Breast epithelium (tissue), 4 donors: ENCODE measurements at regions not wholly inside any gene's neighbourhood (a gene's known extent, or its start where the extent isn't known, plus 50 kb on each side); places are given as distances from the start of the nearest gene placed in this dataset.

ENCODE experiments used
- DNase-seq, 2 donors: peaks; one replicate each; pipeline ENCODE4 v3.0.0-alpha.2; 2019; ENCODE audit warnings: low spot score in 2 of 2
- H3K27ac ChIP-seq, 2 donors: fragments of 200-600 bp; sonication (generic) in 1 of 2; one replicate each; pipeline ENCODE4 v1.5.1; 2016 to 2019; ENCODE audit warnings: mild to moderate bottlenecking in 1 of 2
- H3K27me3 ChIP-seq, 2 donors: fragments of 200-600 bp; sonication (generic) in 1 of 2; one replicate each; pipeline versions ENCODE4 v1.5.1 to v1.6.0; 2017 to 2019; ENCODE audit warnings: control low read depth in 1 of 2, mild to moderate bottlenecking in 1 of 2
- H3K36me3 ChIP-seq: fragments of 200-600 bp; one replicate; pipeline ENCODE4 v1.5.1; 2019
- H3K4me1 ChIP-seq, 2 donors: fragments of 200-600 bp; sonication (generic); one replicate each; pipeline ENCODE4 v1.5.1; 2016 to 2019; ENCODE audit warnings: control low read depth in 1 of 2
- H3K4me3 ChIP-seq, 3 donors: fragments of 200-600 bp; sonication (generic); 1 replicate in 2 of 3; 2 replicates in 1 of 3; pipeline ENCODE4 v1.5.1; 2016 to 2019; ENCODE audit warnings: mild to moderate bottlenecking in 3 of 3, moderate library complexity in 2 of 3
- H3K9me3 ChIP-seq, 2 donors: fragments of 200-600 bp; sonication (generic) in 1 of 2; one replicate each; pipeline ENCODE4 v1.5.1; 2016 to 2019; ENCODE audit warnings: control low read depth in 1 of 2
- POLR2A ChIP-seq: fragments of 450-650 bp; IDR thresholded peaks from one replicate; pipeline ENCODE4 v1.6.1; 2016; ENCODE audit warnings: antibody characterized with exemption, mild to moderate bottlenecking, moderate library complexity
- POLR2AphosphoS5 ChIP-seq, 3 donors: sonication (generic); formaldehyde crosslinking; IDR thresholded peaks; one replicate each; pipeline ENCODE4 v1.6.1; 2017; ENCODE audit warnings: antibody characterized with exemption in 3 of 3
- intact Hi-C: fragments of 100-400 bp; cut with DNase I; formaldehyde crosslinking; loops from one replicate; pipeline ENCODE4 v1.15.1; 2023; ENCODE audit warnings: low total_unique reads
- TF ChIP-seq, protein P1 (sequence below), 3 donors: fragments of 450-650 bp; IDR thresholded peaks; one replicate each; pipeline ENCODE4 v1.5.1; 2016 to 2017; ENCODE audit warnings: antibody characterized with exemption in 3 of 3, mild to moderate bottlenecking in 3 of 3, moderate library complexity in 3 of 3

DNA sequence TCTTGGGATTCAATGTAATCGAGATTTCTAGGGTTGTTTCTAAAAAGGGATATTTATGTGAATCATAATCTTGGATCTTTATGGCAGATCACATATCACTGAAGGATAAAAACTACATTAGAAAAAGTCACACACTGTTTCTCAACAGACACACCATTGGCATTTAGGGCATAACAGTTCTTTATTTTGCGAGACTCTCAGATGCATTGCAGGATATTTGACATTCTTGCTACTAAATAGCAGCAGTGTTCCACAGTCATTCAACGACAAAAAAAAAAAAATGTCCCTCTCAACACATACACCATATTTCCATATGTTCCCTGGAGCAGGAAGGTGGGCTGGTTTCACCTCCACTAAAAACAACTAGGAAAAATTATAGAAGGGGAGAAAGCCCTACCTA is 243.4 kb upstream of the PCDH18 start:
- intact Hi-C loops, result no loop called here
- DNase-seq, result no peak
- Histone ChIP-seq H3K4me1 (no peaks in the 10 kb centered on the region), H3K36me3 (no peaks in the 10 kb centered on the region), H3K4me3 (no peak overlapping the region), H3K9me3 (no peaks in the 10 kb centered on the region), H3K27ac (no peak overlapping the region), H3K27me3 (no peaks in the 10 kb centered on the region)
- TF ChIP-seq POLR2A (no peak), POLR2AphosphoS5 (IDR thresholded peaks at IDR 0.05) (no peak)
- TF ChIP-seq, protein P1, sequence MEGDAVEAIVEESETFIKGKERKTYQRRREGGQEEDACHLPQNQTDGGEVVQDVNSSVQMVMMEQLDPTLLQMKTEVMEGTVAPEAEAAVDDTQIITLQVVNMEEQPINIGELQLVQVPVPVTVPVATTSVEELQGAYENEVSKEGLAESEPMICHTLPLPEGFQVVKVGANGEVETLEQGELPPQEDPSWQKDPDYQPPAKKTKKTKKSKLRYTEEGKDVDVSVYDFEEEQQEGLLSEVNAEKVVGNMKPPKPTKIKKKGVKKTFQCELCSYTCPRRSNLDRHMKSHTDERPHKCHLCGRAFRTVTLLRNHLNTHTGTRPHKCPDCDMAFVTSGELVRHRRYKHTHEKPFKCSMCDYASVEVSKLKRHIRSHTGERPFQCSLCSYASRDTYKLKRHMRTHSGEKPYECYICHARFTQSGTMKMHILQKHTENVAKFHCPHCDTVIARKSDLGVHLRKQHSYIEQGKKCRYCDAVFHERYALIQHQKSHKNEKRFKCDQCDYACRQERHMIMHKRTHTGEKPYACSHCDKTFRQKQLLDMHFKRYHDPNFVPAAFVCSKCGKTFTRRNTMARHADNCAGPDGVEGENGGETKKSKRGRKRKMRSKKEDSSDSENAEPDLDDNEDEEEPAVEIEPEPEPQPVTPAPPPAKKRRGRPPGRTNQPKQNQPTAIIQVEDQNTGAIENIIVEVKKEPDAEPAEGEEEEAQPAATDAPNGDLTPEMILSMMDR (IDR thresholded peaks at IDR 0.05), result no peak

DNA sequence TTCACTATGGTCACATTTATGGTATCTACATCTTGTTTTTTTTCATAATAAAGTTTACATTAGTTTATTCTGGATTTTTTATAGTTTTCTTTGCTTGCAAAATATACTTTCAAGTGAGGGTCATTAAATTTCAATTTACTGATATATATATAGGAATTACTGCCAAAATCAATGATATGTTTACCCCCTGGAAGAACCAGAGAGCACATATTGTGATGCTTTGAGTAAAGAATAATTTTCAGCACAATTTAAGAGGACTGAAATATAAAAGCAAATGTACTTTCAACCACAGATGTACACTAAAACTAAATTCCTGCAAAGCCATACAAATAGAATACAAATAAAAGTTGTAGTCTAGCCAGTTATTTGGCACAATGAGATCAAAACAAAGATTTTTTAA is 242.2 kb upstream of the PCDH18 start:
- Histone ChIP-seq H3K27ac (no peak overlapping the region), H3K36me3 (no peaks in the 10 kb centered on the region), H3K9me3 (no peaks in the 10 kb centered on the region), H3K4me3 (no peak overlapping the region), H3K4me1 (no peaks in the 10 kb centered on the region), H3K27me3 (no peaks in the 10 kb centered on the region)
- DNase-seq, result no peak
- TF ChIP-seq POLR2A (no peak), POLR2AphosphoS5 (IDR thresholded peaks at IDR 0.05) (no peak)
- TF ChIP-seq, protein P1 (IDR thresholded peaks at IDR 0.05), result no peak
- intact Hi-C loops, result no loop called here

DNA sequence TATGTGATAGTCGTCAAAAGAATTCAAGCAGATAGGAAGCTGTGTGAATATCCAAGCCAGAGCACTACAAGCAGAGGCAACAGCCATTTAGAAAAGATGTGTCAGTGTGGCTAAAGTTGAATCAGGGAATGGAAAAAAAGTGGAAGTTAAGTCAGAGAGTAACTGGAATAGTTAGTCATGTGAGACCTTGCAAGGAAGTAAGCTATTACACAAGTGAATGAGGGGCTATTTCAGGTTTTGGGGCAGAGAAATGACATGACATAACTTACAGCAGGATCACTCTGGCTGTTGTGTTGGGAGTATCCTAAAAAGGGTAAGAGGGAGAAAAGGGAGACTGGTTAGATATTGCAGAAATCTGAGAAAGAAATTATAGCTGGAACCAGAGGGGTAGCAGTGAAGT is 236.6 kb upstream of the PCDH18 start:
- H3K9me3 ChIP-seq, result no peaks in the 10 kb centered on the region
- H3K36me3 ChIP-seq, result no peaks in the 10 kb centered on the region
- H3K4me1 ChIP-seq, result no peaks in the 10 kb centered on the region
- no peaks in the 10 kb centered on the region for H3K27me3 ChIP-seq
- no peak for DNase-seq
- H3K27ac ChIP-seq, result no peak overlapping the region
- TF ChIP-seq POLR2A (no peak), POLR2AphosphoS5 (IDR thresholded peaks at IDR 0.05) (no peak)
- TF ChIP-seq, protein P1 (IDR thresholded peaks at IDR 0.05), result no peak
- intact Hi-C loops, result no loop called here
- H3K4me3 ChIP-seq, result no peak overlapping the region

DNA sequence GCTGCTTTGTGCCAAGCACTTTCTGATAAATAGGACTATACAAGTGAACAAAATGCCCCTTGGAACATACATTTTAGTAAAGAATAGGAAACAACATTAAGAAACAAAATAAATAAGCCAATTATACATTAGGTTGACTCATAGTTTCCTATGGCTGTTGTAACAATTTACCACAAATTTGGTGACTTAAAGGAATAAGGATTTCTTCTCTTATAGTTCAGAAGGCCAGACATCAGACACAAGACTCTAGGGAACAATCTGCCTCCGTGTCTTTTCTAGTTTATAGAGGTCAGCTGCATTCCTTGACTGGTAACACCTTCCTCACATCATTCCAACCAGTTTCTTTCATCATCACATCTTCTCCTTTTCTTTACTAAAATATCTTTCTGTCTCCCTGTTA is 235.9 kb upstream of the PCDH18 start:
- intact Hi-C loops, result no loop called here
- Histone ChIP-seq H3K4me1 (no peaks in the 10 kb centered on the region), H3K9me3 (no peaks in the 10 kb centered on the region), H3K27ac (no peak overlapping the region), H3K4me3 (no peak overlapping the region), H3K36me3 (no peaks in the 10 kb centered on the region), H3K27me3 (no peaks in the 10 kb centered on the region)
- DNase-seq, result no peak
- TF ChIP-seq, protein P1 (IDR thresholded peaks at IDR 0.05), result no peak
- TF ChIP-seq POLR2AphosphoS5 (IDR thresholded peaks at IDR 0.05) (no peak), POLR2A (no peak)

DNA sequence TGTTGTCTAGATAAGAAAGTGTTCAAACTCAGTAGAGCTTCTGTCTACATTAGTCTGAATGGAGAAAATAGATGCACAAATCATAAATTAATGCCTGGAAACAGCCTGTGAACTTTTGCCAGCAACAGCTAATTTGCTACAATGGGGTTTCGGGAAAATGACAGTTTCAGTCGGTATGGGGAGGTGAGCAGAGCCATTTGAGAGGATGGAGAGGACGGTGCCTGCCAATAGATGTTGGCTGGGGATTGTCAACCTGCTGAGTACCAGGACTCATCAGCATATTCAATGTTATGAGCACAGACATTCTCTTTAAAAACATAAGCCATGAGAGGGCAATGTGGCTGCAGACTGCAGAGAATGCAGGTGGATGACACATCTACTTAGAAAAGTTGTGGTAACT is 230.3 kb upstream of the PCDH18 start:
- Histone ChIP-seq H3K4me1 (no peaks in the 10 kb centered on the region), H3K9me3 (no peaks in the 10 kb centered on the region), H3K27me3 (no peaks in the 10 kb centered on the region), H3K36me3 (no peaks in the 10 kb centered on the region), H3K4me3 (no peak overlapping the region), H3K27ac (no peak overlapping the region)
- no peak for TF ChIP-seq POLR2A
- TF ChIP-seq POLR2AphosphoS5 (IDR thresholded peaks at IDR 0.05), result no peak
- intact Hi-C loops, result no loop called here
- DNase-seq, result no peak
